Activated T-cell treated with anti-CD3 and anti-CD28 coated beads for 24 hours (primary cell): ENCODE measurements at regions not wholly inside any gene's neighbourhood (a gene's known extent, or its start where the extent isn't known, plus 50 kb on each side); places are given as distances from the start of the nearest gene placed in this dataset.
"Not testable (repeated sequence)": the region's sequence is repeated elsewhere in the genome, so short reads cannot be mapped to it uniquely, and the experiment has no call there.

Experiments used
- DNase-seq: peaks from one replicate; pipeline ENCODE4 v3.0.0-alpha.2; 2020; ENCODE audit warnings: low read depth

GRCh38 chr16:79972053-79972704 is 371.6 kb upstream of the MAF start:
- DNase-seq, result no peak

GRCh38 chr16:79971237-79971572 is 370.7 kb upstream of the MAF start:
- DNase-seq, result no peak

DNA sequence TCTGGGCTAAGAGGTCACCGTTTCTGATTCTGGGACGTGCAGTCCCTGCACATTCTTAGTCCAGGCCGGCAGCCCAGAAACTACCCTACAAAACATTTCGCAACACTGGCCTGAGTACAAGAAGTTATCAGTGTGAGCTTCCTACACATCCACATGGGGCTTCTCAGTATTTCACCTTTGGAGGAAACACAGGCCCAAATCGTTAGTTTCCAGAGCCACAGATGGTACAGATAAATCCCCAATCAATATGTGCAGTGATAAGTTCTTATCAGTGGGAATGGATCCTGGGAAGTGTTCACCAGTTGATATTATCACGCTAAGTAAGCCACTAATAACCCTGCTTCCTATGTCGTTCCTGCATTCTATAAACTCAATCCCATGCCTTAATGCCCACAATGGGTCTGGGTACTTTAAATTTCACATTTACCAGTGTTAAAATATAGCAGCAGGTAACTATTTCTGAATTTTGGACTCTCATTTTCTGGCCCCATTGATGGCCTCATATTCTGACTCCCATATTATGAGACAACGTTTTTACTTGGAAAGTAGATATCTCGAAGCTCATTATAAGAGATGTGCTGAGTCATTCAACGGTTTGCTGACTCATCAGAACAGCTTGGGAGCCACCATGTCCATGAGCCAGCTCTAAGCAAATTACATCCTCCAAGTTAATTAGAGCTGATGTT is 370.2 kb upstream of the MAF start:
- DNase-seq, result no peak

DNA sequence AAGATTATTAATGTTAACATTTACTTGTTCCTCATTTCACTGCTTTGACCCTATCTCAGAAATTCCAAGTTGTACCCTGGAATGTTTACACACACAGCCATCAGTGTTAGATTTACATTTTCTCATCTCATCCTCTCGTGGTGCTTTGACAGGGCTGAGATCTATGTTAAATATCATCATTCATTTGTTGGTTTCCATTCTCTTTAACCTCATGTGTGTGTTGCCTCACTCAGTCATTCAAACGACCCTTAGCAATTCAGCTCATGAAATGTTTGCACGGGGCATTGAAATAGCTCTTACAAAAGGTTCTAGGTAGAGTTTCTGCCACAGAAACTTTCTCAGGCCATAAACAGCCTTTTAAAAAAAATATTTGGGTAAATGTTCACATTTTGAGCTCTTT is 369.6 kb upstream of the MAF start:
- DNase-seq, result no peak

DNA sequence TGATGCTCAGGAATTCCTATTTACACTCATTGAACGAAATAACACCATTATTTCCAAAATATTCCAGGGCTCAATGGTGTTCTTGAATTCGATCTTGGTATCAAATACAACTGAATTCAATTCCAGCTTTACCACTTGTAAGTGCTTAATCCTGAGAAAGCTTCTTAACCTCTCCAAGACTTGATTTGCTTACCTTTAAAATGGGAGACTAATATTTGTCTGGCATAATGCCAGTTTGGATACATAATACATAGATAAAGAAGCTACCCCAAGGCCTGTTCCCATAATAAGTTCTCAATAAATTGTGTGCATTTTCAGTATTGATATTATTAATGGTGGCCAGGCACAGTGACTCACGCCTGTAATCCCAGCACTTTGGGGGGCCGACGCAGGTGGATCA is 368.9 kb upstream of the MAF start:
- no peak for DNase-seq

GRCh38 chr16:79966226-79966625 is 365.7 kb upstream of the MAF start:
- DNase-seq, result no peak

GRCh38 chr16:79965718-79966117 is 365.2 kb upstream of the MAF start:
- DNase-seq, result no peak

GRCh38 chr16:79964104-79964503 is 363.6 kb upstream of the MAF start:
- no peak for DNase-seq

DNA sequence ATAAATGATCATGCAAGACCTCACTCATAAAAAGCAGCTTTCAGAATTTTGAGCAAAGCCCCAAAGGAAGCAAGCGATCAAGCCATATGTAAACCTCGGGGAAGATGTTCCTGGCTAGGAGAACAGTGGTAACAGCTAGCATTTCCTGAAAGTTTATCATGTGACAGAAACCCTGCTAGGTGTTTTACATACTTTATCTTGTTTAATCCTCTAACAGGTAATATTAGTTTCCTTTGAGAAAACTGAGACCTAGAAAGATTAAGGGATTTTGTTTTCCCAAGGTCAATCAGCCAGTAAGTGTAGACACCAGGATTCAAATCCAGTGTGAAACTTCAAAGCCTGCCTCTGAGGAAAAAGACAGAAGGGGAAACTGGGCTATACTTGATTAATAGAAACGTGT is 362.4 kb upstream of the MAF start:
- DNase-seq, result no peak

GRCh38 chr16:79959226-79959625 is 358.7 kb upstream of the MAF start:
- no peak for DNase-seq

DNA sequence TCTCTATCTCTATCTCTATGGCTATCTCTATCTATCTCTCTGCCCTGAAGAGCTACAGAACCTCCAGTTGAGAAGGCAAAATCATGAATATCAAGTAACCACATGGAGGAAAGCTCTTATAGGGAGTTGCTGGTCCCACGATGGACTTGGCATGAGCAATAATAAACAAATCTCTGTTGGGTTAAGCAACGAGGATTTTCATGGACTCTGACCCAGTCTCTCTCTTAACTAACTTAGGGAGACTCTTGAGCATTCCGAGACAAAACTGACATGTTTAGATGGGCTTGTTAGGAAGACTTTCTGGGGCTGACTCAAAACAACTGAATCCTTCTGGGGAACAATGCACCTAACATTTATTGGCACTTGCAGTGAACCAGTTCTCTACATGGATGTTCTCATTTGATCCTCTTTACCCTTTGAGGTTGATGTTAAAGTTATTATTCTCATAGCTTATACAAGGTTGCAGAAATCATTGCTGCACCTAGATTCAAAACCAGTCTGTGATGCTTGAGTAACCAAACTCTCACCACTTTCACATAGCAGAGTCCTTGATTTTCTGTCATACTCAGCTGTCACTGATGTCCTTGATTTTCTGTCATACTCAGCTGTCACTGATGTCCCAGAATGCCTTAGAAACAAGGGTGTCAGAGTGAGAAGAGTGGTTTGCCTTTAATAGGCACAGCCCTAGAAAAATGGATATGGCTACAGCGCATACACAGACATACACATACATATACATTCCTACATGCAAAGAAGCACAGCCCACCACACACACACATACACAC is 354.6 kb upstream of the MAF start:
- no peak for DNase-seq

GRCh38 chr16:79950932-79951719 is 350.6 kb upstream of the MAF start:
- no peak for DNase-seq

DNA sequence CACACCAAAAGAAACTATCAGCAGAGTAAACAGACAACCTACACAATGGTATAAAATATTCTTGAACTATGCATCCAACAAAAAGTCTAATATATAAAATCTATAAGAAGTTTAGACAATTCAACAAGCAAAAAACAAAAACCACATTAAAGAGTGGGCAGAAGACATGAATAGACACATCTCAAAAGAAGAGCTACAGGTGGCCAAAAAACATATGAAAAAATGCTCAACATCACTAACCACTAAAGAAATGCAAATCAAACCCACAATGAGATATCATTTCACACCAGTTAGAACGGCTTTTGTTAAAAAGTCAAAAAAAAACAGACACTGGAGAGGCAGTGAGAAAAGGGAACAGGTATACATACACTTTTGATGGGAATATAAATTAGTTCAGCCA is 348.9 kb upstream of the MAF start:
- DNase-seq, result no peak

GRCh38 chr16:79947771-79948170 is 347.2 kb upstream of the MAF start:
- DNase-seq, result no peak

DNA sequence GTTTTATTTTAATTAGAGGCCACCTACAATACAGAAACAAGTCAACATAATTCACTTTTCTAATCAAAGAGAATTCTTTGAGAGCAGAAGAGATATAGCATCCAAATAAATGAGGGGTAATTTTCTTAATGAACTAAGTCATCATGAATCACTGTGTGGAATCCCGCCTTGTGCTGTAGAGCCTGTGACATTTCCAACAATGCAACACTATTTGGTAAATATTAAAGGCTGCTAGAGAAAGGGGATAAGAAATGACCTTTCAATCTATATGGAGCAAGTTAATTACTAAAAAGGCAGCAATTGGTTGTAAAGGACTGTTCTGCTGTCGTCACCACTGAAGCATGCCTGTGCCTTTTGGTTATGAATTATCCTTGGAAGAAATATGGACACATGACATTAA is 345.7 kb upstream of the MAF start:
- DNase-seq, result no peak

- no peak for DNase-seq
Observed at GRCh38 chr16:79943736-79944135, 343.2 kb upstream of the MAF start.

DNA sequence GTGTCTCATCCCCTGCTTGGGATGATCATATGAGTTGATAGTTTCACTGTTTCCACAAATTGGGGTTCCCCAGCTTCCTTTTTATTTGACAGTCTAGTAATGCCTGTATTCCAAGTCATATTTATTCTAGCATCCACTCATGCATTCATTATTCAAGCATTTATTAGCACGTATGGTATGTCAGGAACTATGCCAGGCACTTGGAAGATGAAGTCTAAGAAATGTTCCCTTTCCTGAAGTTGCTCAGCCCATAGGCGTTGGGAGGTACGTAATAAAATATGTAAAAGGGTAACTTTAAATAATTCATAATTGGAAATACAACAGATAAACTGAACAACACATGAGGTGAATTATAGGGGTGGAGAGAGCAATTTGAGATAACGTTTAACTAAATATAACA is 338.0 kb upstream of the MAF start:
- no peak for DNase-seq

DNA sequence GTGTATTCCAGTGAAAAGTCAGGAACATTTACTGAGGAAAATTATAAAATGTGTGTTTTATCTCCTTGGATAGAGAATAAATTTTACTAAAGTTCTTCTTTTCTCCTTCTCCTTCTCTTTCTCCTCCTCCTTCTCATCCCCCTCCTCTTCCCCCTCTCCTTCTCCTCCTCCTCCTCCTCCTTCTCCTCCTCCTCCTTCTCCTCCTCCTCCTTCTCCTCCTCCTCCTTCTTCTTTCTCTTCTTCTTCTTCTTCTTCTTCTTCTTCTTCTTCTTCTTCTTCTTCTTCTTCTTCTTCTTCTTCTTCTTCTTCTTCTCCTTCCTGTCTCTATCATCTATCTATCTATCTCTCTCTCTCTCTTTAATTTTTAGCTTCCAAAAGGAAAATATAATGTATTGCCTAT is 337.1 kb upstream of the MAF start:
- not testable (repeated sequence) for DNase-seq

DNA sequence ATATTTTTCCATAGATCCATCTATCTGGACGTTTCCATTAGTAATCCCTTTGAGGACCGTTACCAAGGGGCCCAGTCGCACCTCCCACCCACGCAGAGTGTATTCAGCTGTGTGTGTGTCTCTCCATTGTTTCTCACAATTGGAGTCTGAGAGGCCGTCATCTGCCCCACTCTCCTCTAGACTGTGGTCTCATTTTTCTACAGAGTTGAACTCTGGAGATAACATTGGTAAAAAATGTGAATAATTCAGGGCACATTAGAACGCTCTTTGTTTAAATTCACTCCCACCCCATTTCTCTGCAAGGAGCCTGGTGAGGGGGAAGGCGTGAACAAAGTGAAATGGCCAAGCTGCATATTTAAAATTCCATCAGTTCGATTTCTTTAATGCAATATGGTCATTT is 333.1 kb upstream of the MAF start:
- no peak for DNase-seq

DNA sequence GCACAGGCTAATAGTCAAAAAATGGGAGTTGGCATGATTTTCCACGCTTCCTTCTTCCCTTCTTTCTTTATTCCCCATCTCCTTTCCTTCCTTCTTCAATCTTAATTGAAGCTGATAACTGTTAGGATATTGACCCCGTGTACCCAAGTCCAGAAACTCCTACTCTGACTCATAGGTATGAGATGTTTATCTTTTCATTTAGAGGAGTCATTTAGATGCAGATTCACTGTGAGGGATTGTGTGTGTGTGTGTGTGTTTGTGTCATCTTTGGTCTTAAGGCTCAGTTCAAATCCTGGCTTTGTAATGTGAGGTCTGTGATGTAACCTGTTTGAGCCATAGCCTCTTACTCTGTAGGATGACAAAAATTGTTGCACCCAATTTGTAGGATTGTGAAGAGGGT is 332.0 kb upstream of the MAF start:
- DNase-seq, result no peak

- DNase-seq, result no peak
Observed at GRCh38 chr16:79931721-79932120, 331.2 kb upstream of the MAF start.

- DNase-seq, result no peak
Observed at GRCh38 chr16:79929260-79929965, 328.9 kb upstream of the MAF start.
